GM18498 (cell line): ENCODE measurements at regions not wholly inside any gene's neighbourhood (a gene's known extent, or its start where the extent isn't known, plus 50 kb on each side); places are given as distances from the start of the nearest gene placed in this dataset.

ENCODE experiments used
- ATAC-seq: cut with Tn5 transposase; IDR thresholded peaks from one replicate; pipeline ENCODE4 v1.9.1; 2021; ENCODE audit warnings: mild to moderate bottlenecking, moderate library complexity; ENCODE audit not compliant: unreplicated experiment

- peak; percentile 88 for ATAC-seq
These were observed 72.9 kb upstream of the VRK2 start for GRCh38 chr2:57973621-57974186.

GRCh38 chr2:57979158-57979557 lies 67.4 kb upstream of the VRK2 start:
- no peak for ATAC-seq

- no peak for ATAC-seq
These were observed 65.4 kb upstream of the VRK2 start for GRCh38 chr2:57981083-57981768.

DNA sequence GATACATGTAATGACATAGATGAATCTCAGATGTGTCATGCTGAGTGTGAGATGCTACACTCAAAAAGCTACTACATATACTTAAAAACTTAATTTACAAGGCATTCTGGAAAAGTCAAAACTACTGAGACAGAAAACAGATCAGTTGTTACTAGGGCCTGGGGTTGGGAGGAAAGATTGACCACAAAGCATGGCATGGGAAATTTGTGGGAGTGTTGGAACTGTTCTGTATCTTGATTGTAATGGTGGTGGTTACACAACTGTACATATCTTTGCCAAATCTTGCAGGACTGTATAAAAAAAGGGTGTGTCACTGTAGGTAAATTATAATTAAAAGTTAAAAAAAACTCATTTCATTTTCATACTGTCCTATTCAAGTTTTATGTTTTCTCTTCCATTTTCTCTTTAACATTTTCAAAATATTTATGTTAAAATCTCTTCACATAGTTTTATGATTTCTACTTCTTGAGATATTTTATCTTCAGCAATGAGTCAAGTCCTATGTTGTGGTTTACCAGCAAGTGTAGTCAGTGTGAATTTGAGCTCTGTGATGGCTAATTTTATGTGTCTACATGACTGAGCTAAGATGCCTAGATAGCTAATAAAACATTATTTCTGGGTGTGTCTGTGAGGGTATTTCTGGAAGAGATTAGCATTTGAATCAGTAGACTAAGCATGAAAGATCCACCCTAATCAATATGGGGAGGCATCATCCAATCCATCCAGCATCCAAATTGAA lies 58.6 kb upstream of the VRK2 start:
- ATAC-seq = no peak

DNA sequence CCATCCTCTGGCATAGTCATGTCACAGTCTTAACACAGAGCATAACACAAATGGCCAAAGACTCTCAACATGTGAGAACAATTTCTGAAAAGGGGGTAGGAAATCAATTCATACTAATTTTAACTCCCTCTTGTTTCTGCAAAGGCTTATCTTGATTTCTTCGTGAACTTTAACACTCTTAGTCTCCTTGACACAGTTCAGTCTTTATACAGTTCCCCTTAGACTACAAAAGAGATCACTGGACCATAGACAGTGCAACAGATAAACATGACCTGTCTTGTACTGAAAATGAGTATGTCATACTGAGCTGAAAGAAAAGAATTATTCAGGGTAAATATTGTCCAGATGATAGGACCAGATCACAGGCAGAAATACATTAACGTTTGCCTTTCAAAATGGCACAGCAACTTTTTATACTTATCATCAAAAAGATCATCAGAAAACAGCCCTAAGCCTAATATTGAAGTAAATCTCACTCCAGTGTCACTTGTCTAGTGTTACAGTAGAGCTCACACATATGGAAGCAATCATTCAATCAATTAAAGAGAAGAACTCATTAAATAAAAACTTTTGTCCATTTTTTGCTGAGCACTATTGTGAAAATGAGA lies 56.4 kb upstream of the VRK2 start:
- ATAC-seq = peak; percentile 92
